Stimulated activated CD8-positive, alpha-beta memory T cell treated with anti-CD3 and anti-CD28 coated beads, Interleukin-7, amount 100 ng/mL, for 1 hour (primary cell): ENCODE measurements at regions not wholly inside any gene's neighbourhood (a gene's known extent, or its start where the extent isn't known, plus 50 kb on each side); places are given as distances from the start of the nearest gene placed in this dataset.
"Not testable (repeated sequence)": the region's sequence is repeated elsewhere in the genome, so short reads cannot be mapped to it uniquely, and the experiment has no call there.

Experiments used
- DNase-seq, 2 donors: peaks; one replicate each; pipeline ENCODE4 v3.0.0-alpha.2; 2020; ENCODE audit warnings: low read depth in 2 of 2

DNA sequence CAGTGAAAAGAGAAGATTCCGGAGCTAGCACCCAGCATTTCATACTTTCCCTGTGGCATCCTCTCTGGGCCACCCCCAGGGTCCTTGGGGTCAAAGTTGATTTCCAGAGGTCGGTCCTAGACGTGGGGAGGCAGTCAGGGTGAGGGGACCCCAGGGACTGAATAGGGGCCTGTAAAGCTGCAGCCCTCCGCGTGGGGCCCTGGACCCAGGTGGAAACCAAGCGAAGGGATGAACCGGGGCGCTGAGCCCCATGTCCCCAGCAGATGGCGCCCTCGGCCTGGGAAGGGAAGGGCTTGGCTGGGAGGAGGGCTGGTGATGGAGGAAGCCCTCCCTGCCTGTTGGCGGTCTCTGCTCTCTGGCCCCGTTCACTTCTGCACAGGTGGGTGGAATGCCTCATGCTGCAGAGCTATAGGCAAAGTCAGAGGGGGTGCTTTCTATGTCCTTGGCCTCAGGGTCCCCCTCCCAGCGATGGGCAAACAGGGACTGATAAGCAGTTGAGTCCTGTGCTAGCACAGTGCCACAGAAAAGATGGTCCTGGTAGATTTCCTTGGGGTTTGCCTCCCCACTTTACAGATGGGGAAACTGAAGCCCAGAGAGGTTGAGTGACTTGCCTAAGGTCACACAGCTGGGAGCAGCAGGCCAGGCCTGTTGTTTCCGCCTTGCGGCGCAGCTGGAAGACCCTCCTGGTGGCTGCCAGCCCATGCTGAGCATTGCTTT is 163.4 kb upstream of the CIBAR2 start:
- DNase-seq: peak; percentile 25 to 41

DNA sequence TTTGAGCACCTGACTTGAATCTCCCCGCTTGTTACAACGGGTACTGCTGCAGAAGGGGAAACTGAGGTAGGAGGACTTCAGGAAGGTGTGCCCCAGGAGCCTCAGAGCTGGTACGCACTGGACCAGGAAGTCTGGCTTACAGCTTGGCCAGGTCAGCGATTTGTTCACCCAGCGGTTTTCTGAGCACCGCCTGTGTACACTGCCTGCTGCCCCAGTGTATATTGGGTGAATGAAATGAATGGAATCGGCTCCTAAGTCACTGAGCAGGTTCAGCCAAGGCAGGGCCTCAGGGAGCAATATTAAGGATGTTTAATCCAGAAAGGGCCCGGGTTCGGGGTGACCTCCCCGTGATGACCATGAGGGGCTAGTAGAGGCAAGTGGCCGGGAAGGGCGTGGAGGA is 164.0 kb upstream of the CIBAR2 start:
- DNase-seq: no peak

DNA sequence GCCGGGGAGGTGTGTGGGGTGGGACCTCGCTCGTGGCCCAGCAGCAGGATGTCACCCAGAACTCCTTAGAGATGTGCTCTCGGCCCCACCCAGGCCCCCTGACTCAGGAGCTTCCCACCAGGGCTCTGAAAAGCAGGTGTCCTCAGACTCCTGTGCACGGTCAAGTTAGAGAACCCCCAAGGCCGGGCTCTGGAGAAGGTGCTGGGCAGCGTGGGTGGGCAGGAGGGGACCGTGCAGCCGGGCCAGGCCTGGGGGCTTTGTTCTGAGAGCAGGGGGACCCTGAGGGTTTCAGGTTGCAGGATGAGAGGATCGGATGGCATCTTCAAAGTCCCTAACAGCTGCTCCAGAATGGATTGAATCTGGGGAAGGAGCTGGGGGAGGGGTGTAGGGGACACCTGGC is 164.4 kb upstream of the CIBAR2 start:
- DNase-seq: no peak

- no peak for DNase-seq
Measured at GRCh38 chr16:85278839-85279238, 166.6 kb upstream of the CIBAR2 start.

GRCh38 chr16:85279402-85279801 is 167.1 kb upstream of the CIBAR2 start:
- DNase-seq: no peak

- DNase-seq: no peak
Measured at GRCh38 chr16:85279825-85280545, 167.7 kb upstream of the CIBAR2 start.

GRCh38 chr16:85281181-85281580 is 168.9 kb upstream of the CIBAR2 start:
- no peak for DNase-seq

DNA sequence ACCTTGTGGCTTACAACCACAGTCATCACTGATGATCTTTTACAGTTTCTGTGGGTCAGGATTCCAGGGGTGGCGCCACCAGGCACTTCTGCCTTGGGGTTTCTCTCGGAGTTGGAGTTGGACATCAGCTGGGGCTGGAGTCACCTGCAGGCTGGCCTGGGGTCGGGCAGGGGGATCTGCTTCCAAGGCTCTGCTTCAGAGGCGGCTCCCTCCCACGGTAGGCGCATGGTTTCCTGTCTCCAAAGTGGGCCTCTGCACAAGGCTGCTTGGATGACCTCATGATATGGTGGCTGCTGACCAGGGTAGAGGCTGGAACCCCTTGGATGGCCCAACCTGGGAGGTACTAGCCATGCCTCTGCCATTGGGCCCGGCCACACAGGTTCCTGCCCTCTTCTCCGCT is 170.6 kb upstream of the CIBAR2 start:
- no peak for DNase-seq

DNA sequence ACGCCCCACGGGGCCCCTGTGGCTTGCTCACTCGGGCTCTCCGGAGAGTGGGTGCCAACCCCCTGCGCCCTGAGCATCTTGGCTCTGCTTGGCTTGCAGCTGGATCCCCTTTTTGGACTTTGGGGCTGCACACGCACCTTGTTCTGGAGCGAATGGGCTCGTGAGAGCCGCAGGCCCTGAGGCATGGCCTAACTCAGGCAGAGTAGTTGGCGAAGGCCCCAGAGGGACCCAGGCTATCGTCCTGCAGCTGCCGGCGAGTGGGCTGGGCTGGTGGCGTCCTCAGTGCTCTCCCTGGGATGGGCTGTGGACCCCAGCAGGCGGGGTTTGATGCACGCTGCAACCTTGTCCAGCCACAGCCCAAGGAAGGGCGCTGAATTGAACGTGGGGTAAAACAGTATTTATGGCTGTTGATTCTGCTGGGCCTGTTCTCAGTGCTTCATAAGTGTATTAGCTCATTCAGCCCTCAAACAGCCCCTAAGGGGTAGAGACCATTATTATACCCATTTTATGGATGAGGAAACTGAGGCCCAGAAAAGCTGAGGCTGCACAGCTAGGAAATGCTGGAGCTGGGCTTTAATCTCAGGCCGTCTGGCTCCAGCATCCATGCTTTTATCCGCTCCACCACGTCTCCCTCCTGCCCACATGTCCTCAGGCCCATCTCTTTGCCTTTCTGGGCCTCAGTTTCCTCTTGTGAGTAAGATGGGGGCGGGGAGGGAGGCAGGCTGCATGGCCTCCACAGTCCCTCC is 171.2 kb upstream of the CIBAR2 start:
- no peak for DNase-seq

DNA sequence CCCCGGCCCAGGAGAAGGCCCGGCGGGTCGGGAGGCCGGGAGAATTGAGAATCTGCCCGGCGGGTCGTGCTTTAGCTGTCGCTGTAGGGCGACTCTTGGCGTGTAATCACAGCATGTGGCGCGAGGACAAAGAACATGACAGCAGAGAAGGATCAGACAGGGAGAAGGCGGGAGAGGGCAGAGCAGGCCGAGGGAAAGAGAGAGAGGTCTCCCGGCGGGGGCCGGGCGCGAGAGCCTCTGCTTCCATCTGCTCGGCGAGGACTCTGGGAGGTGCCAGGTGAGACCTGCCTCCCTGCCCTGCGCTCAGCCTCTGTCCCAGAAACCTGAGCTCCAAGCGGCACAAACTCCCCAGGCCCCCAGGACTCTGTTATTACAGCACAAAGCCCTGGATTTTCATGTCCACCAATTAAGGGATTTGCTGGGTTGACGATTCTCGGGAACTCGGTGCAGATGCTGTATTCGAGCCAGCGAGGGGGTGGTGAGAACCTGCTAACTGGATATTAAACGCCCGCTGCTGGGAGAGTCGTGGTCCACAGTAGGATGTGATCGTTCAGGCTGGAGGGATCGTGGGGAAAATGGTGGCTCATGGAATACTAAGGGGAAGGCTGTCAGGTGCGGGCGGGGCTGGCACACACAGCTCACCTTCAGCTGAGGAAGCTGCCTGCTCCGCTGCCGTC is 172.0 kb upstream of the CIBAR2 start:
- no peak for DNase-seq

- DNase-seq: no peak
Measured at GRCh38 chr16:85285681-85286065, 173.4 kb upstream of the CIBAR2 start.

DNA sequence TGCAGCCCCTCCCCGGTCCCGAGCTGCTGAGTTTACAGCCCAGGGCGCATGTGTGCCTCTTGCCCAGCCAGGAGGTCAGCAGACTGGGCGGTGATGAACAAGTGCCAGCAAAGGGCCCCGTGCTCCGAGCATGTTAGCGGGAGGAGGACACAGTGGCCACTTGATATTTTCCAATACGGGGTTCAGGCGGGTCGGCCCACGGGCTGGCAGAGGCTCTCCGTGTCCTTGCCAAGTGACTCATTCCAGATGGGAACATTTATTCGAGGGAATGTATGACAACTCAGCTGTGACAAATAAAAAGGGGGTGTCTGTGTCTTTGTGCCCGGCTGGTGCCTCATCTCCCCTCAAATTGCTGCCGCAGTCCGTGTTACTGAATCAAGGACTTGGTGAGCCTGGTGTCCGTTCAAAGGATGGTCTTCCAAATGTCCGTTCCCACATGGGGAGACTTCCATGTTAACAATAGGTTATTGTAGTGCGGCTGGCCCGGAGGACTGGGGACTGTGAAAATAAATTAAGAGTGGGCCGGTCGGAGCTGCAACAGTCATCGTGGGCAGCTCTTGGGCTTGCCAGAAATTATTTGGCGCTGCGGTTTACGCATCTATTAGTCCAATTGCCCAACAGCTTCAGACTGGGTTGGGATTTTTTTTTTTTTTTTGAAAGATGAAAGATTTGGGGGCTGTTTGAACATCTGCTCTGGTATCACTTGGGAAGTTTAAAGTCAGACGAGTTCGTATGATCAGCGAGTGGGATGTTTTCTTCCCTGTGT is 174.0 kb upstream of the CIBAR2 start:
- DNase-seq: no peak

- DNase-seq: no peak
Measured at GRCh38 chr16:85286951-85287814, 174.9 kb upstream of the CIBAR2 start.

- DNase-seq: not testable (repeated sequence)
Measured at GRCh38 chr16:85287815-85288109, 175.5 kb upstream of the CIBAR2 start.

GRCh38 chr16:85288341-85288868 is 176.1 kb upstream of the CIBAR2 start:
- no peak for DNase-seq

GRCh38 chr16:85288869-85289660 is 176.8 kb upstream of the CIBAR2 start:
- DNase-seq: no peak

- DNase-seq: no peak
Measured at GRCh38 chr16:85289760-85290625, 177.7 kb upstream of the CIBAR2 start.

GRCh38 chr16:85290626-85291301 is 178.5 kb upstream of the CIBAR2 start:
- no peak for DNase-seq
